ENCODE measurements at regions not wholly inside any gene's neighbourhood (a gene's known extent, or its start where the extent isn't known, plus 50 kb on each side); places are given as distances from the start of the nearest gene placed in this dataset.

DNA sequence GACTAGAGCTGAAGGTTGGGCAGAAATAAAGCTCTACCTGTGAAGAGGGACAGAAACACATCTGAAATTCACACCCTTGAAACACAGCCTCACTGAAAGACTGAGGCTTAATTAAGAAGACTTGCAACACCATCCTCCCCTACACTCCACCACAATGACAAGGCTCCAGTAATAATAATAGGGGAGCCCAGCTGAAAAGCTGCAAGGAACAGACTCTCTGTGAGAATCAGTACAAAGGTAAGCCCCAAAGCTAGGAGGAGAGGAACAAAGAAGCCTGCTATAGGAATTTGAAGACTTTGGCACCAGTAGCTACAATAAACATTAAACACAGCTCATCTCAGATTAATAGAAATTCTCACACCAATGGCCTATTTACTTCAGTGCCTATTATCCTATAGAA lies 176.9 kb downstream of the FAT3 start:
- no peak for TF ChIP-seq EZH2 (IDR thresholded peaks at IDR 0.05; ENCODE audit: borderline replicate concordance, insufficient read depth, low read length, poor library complexity, severe bottlenecking)
- TF ChIP-seq, protein P1, sequence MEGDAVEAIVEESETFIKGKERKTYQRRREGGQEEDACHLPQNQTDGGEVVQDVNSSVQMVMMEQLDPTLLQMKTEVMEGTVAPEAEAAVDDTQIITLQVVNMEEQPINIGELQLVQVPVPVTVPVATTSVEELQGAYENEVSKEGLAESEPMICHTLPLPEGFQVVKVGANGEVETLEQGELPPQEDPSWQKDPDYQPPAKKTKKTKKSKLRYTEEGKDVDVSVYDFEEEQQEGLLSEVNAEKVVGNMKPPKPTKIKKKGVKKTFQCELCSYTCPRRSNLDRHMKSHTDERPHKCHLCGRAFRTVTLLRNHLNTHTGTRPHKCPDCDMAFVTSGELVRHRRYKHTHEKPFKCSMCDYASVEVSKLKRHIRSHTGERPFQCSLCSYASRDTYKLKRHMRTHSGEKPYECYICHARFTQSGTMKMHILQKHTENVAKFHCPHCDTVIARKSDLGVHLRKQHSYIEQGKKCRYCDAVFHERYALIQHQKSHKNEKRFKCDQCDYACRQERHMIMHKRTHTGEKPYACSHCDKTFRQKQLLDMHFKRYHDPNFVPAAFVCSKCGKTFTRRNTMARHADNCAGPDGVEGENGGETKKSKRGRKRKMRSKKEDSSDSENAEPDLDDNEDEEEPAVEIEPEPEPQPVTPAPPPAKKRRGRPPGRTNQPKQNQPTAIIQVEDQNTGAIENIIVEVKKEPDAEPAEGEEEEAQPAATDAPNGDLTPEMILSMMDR (IDR thresholded peaks at IDR 0.05; ENCODE audit: poor library complexity, severe bottlenecking): no peak
- no peak for TF ChIP-seq TAF1 (IDR thresholded peaks at IDR 0.05; ENCODE audit: low read depth)

All from neural cell (in vitro differentiated cells).